HG03432 (cell line): ENCODE measurements at regions not wholly inside any gene's neighbourhood (a gene's known extent, or its start where the extent isn't known, plus 50 kb on each side); places are given as distances from the start of the nearest gene placed in this dataset.
A peak's percentile ranks its signal among the peaks of the same experiment; 100 is the strongest.
"Not testable (repeated sequence)": the region's sequence is repeated elsewhere in the genome, so short reads cannot be mapped to it uniquely, and the experiment has no call there.

Experiments used
- ATAC-seq: cut with Tn5 transposase; IDR thresholded peaks from one replicate; pipeline ENCODE4 v1.9.1; 2021; ENCODE audit warnings: mild to moderate bottlenecking, moderate library complexity; ENCODE audit not compliant: unreplicated experiment

DNA sequence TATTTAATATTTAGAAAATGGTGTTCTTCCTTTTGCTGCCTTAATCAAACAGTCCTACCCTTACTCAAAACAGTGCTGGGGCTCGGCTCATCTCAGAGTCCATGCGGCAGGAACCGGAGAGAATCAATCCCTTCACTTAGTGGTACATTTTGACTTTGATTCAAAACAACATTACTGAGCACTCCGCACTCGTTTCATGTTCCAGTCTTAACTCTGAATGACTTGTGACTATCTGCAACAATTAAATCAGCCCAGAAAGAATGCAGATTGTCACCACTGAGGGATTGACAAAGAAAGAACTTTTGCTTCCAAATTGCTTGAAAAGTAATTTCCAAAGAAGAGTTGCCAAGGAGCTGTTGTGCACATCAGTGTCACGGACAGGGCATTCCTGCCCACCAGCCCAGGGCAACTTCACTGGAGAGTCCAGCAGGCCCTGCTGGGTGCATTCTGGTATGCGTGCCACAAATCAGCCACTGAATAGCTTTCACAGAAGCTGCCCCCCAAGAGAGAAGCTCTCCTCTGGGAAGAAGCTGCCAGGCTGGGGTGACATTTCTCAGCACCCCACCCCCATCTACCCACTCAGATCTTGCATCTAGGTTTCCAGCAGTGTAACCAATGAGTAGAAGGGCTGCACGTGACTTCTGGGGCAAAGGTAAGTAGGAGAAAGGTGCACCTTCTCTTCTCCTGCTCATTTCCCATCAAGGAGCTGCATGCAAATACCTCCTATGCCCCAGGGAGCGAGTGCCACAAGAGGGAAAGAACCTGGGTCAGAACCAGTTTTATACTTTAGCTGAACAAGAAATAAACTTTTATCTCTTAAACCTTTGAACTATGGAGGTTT is 84.6 kb upstream of the ATP8B1 start:
- no peak for ATAC-seq

GRCh38 chr18:57885931-57886330 is 82.8 kb upstream of the ATP8B1 start:
- no peak for ATAC-seq

DNA sequence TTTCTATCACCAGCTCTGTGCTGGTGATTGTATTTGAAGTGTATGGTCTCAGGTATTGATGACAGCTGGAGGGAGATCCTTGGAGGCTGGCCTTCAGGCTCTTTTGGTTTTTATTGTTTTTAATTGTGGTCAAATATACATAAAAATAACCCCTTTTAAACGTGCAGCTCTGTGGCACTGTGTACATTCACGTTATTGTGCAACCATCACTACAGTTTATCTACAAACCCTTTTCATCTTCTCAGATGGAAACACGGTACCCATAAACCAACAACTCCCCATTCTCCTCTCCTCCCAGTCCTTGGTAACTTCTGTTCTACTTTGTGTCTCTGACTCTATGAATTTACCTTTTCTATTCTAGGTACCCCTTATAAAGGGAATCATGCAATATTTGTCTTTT is 79.3 kb upstream of the ATP8B1 start:
- ATAC-seq, result no peak

GRCh38 chr18:57881818-57882413 is 78.8 kb upstream of the ATP8B1 start:
- peak; percentile 87 for ATAC-seq

DNA sequence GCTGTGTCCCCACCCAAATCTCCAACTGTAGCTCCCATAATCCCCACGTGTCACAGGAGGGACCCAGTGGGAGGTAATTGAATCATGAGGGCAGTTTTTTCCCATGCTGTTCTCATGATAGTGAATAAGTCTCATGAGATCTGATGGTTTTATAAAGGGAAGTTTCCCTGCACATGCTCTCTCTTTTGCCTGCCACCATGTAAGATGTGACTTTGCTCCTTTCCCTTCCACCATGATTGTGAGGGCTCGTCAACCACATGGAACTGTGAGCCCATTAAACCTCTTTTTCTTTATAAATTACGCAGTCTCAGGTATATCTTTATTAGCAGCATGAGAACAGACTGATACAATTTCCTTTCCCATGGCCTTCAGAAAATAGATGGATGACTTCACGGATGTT is 76.8 kb upstream of the ATP8B1 start:
- ATAC-seq, result not testable (repeated sequence)

DNA sequence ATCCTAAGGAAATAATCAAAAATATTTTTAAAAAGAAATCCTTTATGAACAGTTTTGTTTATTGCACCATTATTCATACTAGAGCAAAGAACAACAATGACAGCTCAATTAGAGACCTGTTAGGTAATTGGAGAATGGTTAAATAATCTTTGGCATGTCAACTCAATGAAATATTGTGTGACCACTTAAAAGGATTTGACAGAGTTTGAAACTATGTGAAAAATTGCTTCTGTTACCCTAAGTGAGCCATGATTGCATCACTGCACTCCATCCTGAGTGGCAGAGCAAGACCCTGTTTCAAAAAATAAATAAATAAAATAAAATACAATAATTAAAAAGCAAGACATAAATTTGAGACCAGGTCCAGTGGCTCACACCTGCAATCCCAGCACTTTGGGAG is 66.1 kb upstream of the ATP8B1 start:
- ATAC-seq, result no peak

- ATAC-seq, result no peak
Measured at GRCh38 chr18:57866355-57866754, 63.2 kb upstream of the ATP8B1 start.

DNA sequence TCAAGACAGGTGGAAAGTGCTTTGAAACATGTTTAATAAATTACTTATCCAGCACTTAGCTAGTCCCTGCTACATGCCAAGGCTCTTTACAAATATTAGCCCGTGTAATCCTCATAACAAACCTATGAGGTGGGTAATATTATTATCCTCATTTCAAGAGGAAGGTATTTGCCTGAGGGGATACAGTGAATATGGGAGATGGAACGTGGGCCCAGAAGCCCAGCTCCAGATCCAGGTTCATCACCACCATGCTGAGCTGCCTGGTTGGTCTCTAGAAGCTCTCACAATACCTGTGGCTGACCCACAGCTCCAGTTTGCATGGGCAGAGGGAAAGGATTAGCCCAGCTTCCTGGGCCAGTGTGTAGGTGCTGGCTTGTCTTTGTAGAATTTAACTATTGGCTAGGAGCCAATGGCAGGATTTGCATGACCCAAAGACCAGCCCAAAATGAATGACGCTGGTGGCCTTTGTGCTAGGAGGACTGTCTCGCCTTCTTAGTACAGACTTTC is 61.6 kb upstream of the ATP8B1 start:
- no peak for ATAC-seq

- ATAC-seq, result no peak
Measured at GRCh38 chr18:57863706-57864105, 60.6 kb upstream of the ATP8B1 start.

DNA sequence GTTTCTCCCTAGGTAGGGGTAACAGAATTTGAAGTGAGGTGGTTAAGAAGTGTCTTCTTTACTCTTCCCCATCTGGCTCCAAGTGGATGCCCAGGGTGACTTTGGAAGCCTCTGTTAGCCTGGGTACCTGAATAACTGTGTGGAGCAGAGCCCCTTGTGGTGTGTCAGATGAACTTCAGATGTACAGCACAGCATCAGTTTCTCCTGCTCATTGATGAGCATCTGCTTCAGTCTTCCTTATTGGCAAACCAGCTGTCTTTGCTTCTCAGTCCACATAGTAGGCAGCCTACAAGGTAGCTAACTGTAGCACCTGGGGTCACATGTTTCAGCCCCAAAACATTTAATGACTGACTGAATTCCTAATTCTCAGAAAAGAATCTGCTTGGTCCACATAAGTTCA is 56.2 kb upstream of the ATP8B1 start:
- peak; percentile 83 for ATAC-seq

GRCh38 chr18:57856557-57857280 is 53.6 kb upstream of the ATP8B1 start:
- ATAC-seq, result no peak

DNA sequence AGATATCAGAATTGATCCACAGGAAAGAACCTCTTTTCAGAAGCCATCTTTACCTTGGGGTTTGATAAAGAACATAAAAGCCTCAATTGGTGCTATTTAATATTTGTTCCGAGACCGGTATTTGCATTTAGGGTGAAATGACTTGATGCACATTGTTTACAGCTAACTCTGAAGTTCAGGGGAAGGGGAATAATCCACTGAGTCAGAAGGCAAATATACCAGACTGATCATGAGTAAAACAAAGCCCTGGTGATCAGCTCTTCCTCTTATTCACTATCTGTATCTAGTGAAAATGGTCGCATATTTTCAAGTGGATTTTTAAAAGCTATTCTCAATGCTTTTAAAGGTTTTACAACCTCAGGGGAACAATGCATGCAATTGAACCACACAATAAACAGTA is 53.0 kb upstream of the ATP8B1 start:
- no peak for ATAC-seq

DNA sequence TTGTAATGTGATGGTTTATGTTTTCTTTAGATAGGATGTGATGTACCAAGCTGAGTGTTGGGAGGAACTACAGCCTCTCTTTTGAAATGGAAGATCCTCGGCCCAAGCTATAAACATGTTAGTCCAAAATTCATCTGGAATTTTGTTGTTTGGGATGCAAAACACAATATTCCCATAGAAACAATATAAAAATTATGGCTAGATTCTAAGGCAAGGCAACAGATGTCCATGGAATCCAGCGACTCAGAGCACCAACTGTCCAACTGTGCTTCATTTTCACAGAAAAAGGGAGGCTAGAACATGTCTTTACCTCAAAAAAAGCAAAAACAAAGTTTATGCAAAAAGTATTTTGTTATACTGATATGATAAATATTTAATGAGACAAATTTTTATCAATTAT is 52.4 kb upstream of the ATP8B1 start:
- no peak for ATAC-seq

- no peak for ATAC-seq
Measured at GRCh38 chr18:57854726-57855125, 51.6 kb upstream of the ATP8B1 start.

DNA sequence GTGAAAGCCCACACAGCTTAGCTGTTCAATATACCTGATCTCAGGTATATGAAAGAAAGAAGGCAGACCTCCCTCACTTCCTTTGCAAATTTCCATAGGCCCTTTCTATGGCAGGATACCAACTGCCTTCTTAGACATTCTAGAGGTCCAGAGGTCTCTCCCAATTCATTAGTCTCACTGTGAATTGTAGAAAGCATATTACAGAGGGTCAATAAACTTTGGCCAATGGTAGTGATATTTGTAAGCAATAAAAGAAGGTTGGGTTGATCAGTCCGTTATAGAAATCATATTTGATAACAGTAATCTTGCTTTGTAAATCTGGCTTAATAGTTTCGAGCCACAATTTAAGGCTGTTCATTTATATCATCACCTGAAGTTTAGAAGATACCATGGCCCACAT is 50.7 kb upstream of the ATP8B1 start:
- no peak for ATAC-seq

GRCh38 chr18:57853133-57853532 is 50.0 kb upstream of the ATP8B1 start:
- ATAC-seq, result no peak
